ENCODE measurements at regions not wholly inside any gene's neighbourhood (a gene's known extent, or its start where the extent isn't known, plus 50 kb on each side); places are given as distances from the start of the nearest gene placed in this dataset.
"Not testable (repeated sequence)": the region's sequence is repeated elsewhere in the genome, so short reads cannot be mapped to it uniquely, and the experiment has no call there.

DNA sequence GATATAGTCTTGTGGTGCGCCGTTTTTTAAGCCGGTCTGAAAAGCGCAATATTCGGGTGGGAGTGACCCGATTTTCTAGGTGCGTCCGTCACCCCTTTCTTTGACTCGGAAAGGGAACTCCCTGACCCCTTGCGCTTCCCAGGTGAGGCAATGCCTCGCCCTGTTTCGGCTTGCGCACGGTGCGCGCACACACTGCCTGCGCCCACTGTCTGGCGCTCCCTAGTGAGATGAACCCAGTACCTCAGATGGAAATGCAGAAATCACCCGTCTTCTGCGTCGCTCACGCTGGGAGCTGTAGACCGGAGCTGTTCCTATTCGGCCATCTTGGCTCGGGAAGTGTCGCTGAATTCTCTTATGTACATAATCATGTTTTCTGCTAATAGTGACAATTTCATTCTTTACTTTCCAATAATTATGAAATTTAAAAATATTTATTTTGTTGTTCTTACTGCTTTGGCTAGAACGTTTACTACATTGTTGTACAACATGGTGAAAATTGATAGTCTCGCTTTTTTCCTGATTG is 61.2 kb upstream of the MINDY3 start:
- not testable (repeated sequence) for DNase-seq (ENCODE audit: low read depth in 2 of 2)

DNA sequence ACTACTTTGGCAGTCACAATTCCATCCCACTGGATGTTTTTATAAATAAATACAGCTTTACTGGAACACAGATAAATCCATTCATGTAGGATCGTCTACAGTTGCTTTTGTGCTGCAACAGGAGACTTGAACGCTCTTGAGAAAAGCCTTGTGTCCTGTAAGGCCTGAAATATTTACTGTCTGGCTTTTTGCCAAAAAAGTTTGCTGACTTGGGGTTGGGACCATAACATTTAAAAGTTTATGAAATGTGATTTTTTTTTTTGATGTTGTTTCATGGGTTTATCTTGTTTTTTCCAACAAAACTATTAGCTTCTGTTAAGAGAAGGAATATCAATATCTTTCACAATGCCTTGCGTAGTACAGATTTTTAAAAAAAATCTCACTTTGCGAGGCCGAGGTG is 71.1 kb upstream of the MINDY3 start:
- no peak for DNase-seq (ENCODE audit: low read depth in 2 of 2)

- DNase-seq (ENCODE audit: low read depth in 2 of 2), result not testable (repeated sequence)
Observed at GRCh38 chr10:15939543-15939942, 79.2 kb upstream of the MINDY3 start.

DNA sequence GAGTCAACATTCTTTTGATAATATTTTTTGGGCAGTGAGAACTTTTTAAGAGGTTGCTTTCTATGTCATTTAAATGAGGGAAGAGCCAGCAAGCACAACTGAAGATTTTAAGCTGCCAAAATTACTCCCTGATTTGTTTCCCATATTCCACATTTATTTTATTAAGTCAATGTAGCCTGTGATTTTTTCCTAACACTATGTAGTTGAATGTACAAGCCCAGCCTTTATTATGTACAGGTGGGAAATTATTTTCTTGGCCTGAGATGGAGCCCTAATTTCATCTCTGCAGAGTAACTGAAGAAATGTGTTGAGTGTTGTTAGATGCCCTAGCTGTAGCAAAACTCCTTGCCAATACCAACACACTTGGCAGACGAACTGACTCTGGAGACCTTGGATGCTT is 83.1 kb upstream of the MINDY3 start:
- no peak for DNase-seq (ENCODE audit: low read depth in 2 of 2)

DNA sequence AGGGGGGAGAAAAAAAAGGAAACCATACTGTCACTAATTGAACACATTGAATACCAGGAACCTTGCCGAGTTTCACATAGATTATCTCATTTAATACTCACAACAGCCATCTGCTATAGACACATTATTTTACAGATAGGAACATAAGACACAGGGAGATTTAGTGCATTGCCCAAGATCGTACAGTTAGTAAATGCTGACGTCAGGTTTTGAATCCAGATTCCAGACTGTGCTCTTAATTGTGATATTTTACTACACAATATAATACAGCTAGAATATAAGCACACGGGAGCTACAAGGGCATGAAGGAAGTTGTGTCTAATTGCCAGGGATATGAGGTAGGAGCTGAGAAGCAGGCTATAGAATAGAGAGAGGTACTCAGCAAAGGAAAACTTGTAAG is 93.9 kb upstream of the MINDY3 start:
- no peak for DNase-seq (ENCODE audit: low read depth in 2 of 2)

DNA sequence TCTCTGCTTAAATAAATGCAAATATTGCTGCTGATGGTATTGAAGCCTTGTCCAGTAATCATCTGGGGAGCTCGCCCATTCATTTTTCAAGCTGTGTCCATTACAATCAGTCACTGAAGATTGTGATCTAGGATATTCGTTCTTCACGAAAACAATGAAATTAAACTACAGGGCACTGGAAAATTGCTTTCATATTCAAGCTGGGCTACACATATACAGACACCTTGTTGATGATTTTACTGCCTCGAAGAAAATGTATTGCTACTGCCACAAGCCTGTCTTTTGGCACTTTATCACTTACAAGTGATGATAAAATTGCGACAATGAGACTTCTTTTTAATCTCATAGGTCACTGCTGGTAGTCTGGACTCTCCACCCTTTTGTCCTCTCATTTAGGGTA is 100.0 kb upstream of the MINDY3 start:
- DNase-seq (ENCODE audit: low read depth in 2 of 2), result no peak

DNA sequence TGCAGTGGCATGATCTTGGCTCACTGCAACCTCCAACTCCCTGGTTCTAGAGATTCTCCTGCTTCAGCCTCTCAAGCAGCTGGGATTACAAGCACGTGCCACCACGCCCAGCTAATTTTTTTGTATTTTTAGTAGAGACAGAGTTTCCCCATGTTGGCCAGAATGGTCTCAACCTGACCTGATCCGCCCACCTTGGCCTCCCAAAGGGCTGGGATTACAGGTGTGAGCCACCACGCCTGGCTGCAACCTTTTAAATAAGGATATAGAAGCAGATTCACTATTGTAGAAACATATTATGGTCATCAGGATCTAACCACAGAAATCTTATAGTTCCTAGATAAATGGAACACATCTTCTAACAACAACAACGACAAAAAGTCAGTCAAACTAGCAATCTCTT is 112.4 kb upstream of the MINDY3 start:
- not testable (repeated sequence) for DNase-seq (ENCODE audit: low read depth in 2 of 2)

GRCh38 chr10:15985690-15986089 is 125.4 kb upstream of the MINDY3 start:
- DNase-seq (ENCODE audit: low read depth in 2 of 2), result no peak

GRCh38 chr10:15990535-15991129 is 130.3 kb upstream of the MINDY3 start:
- DNase-seq (ENCODE audit: low read depth in 2 of 2), result no peak

- no peak for DNase-seq (ENCODE audit: low read depth in 2 of 2)
Observed at GRCh38 chr10:15997313-15997712, 137.0 kb upstream of the MINDY3 start.

DNA sequence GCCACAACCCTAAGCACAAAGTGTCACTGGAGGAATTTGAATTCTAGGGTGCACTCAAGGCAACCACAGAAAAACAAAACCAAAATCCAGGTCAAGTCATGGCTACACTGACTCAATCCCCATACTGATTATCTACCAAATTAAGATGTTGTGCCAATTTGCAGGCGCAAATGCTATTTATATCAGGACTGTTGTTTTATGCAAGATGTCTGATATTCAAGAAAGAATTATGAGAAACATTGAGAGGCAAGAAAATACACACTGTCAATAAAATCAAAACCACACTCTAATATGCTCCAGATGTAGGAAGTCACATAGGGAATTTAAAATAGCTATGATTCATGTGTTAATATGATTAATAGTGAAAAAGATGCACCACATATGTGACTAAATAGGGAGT is 141.3 kb upstream of the MINDY3 start:
- DNase-seq (ENCODE audit: low read depth in 2 of 2), result no peak

DNA sequence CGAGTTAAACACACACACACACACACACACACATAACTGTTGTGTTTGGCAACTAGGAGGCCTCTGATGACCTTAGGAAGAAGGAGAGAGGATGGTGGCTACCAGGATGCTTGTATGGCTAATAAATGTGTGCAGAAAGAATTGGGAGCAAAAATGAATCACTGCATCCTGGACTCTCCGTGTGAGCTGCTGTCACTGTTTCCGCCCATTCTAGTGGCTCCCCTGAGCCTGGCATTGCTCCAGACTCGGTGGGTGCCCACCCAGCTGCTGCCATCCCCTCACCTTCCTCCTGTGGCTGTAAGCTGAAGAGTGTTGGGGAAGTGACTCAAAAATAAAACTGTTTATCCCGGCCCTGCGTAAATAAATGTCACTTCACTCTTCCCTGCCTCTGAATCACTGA is 149.5 kb upstream of the MINDY3 start:
- DNase-seq (ENCODE audit: low read depth in 2 of 2), result peak; percentile 71 to 90

GRCh38 chr10:16011548-16011947 is 151.2 kb upstream of the MINDY3 start:
- DNase-seq (ENCODE audit: low read depth in 2 of 2), result peak in 1 of 2 donors; percentile 21

DNA sequence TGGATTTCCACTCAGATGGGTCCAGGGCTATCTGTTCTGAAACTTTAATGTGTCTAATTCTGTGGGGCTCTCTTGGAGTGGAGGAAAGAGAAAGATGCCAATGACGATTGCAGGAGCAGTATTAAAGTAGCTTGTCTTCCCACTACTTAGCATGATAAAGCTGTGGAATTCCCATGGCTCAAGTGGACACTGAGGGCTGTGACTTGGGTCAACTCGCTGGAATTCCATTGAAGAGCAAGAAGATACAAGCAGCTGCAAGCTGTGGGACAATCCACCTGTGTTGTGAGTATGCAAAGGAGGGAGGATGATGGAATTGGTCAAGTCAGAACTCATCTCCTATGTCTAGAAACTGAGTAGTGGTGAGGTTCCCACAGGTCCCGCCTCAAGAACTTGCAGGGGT is 154.2 kb upstream of the MINDY3 start:
- DNase-seq (ENCODE audit: low read depth in 2 of 2), result no peak

DNA sequence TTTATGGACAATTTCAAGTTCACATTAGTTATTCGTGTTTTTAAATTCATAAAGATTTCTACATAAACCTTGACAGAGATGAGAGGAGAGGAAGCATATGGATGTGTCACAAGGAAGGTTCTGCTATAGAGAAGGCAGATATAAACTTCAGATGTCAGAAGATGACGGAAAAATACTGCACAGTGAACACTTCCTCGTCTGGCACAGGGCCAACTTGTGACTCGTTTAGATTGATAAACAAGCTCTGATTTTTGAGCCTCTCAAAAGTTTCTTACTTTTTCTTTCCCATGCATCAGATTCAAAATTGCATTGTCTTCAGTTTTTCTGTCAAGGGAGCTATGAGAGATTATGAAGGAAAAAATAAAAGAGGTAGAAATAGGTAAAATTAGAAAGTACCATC is 156.4 kb upstream of the MINDY3 start:
- peak; percentile 55 to 58 for DNase-seq (ENCODE audit: low read depth in 2 of 2)

DNA sequence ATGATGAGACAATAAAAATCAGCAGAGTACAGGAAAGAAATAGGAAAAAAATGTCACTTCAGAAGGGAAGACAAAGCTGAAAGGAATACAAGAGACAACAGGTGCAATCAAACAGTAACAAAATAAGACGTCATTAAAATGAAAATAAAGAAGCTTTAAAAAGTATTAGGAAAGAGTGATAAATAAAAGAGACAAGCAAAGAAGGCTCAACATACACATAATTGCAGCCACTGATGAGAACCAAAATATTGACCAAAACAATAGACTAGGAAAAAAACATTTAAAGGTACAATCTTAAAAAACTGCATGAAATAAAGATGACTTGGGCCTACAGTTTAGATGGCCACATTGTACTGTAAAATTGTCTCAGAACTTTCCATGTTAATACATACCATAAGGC is 160.5 kb upstream of the MINDY3 start:
- no peak for DNase-seq (ENCODE audit: low read depth in 2 of 2)

DNA sequence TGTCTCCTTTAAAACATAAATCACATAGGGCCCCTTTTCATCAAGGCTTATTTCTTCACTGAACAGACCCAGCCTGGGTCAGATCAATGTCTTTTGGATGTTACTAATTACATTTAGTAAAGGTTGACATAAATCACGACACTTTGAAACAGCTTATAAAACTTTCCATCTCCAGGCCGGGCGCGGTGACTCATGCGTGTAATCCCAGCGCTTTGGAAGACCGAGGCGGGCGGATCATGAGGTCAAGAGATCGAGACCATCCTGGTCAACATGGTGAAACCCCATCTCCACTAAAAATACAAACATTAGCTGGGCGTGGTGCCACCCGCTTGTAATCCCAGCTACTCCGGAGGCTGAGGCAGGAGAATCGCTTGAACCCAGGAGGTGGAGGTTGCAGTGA is 166.5 kb upstream of the MINDY3 start:
- not testable (repeated sequence) for DNase-seq (ENCODE audit: low read depth in 2 of 2)

- DNase-seq (ENCODE audit: low read depth in 2 of 2), result no peak
Observed at GRCh38 chr10:16030562-16030961, 170.3 kb upstream of the MINDY3 start.

GRCh38 chr10:16049050-16049449 is 188.7 kb upstream of the MINDY3 start:
- DNase-seq (ENCODE audit: low read depth in 2 of 2), result peak; percentile 1 to 15

DNA sequence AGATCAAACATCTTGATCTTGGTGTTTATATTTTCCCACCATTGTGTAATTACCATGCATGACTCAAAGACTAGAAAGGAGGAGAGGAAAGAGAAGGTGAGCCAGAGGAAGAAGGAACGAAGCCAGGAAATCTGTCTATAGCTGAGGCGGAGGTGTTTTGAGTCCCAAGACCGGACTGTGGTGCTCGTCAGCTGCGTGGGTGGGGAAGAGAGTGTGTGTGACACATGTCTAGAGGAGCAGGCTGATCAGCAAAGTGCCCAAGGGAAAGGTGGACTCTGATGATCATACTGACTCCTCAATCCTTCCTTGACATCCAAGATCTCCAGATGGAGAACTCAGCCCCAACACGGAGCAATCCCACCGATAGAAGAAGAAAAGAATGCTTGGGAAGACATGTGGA is 189.5 kb upstream of the MINDY3 start:
- DNase-seq (ENCODE audit: low read depth in 2 of 2), result no peak

- no peak for DNase-seq (ENCODE audit: low read depth in 2 of 2)
Observed at GRCh38 chr10:16063350-16063749, 203.0 kb upstream of the MINDY3 start.

DNA sequence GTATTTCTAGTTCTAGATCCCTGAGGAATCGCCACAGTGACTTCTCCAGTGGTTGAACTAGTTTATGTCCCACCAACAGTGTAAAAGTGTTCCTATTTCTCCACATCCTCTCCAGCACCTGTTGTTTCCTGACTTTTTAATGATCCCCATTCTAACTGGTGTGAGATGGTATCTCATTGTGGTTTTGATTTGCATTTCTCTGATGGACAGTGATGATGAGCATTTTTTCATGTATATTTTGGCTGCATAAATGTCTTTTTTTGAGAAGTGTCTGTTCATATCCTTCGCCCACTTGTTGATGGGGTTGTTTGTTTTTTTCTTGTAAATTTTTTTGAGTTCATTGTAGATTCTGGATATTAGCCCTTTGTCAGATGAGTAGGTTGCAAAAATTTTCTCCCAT is 223.2 kb upstream of the MINDY3 start:
- not testable (repeated sequence) for DNase-seq (ENCODE audit: low read depth in 2 of 2)

DNA sequence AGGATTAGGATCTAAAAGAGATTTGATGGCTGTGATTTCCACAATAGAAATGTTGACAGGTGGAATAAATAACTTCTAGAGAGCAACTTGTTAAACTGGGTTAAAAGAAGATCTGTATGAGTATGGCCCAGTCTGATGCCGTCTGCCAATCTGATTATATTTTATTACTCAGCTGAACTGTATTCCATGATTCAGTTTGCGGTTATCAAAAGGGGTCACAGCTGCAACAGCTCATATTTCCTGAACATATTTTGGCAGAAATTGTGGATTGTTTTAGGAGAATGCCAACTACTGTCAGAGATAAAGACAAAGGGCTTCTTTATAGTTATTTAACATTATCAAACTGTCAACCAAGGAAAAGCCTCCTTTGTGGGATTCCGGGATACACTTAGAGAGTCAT is 244.8 kb upstream of the MINDY3 start:
- peak; percentile 1 to 64 for DNase-seq (ENCODE audit: low read depth in 2 of 2)
